ENCODE measurements at regions not wholly inside any gene's neighbourhood (a gene's known extent, or its start where the extent isn't known, plus 50 kb on each side); places are given as distances from the start of the nearest gene placed in this dataset.

DNA sequence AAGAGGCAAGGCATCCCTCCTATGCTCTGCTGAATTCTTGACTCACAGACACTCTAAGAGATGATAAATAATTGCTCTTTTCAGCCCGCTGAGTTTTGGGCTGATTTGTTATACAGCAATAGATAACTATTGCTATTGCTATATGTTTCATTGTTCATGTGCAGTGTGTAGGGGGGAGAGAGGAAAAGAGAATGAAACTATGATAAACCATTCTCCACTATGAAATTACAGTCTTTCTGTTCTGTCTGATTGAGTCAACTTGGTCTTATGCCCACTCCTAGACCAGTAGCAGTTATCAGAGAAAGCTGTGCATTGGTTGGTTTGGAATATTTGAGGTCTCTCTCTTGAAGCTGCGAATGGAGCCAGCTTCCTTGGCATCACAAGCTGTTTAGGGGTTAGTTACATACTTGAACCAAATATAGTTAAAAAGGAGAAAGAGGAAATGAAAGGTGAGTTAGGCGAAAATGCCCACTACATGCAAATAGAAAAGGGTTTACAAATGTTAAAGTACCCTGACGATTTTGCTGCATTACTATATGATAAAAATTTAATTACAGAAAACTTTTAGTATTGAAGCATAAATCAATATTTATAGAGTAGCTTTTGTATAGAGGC lies 136.3 kb upstream of the ACTBL2 start:
- ATAC-seq (ENCODE audit: low read depth in 2 of 2) (no peak), DNase-seq (no peak)
- no peak overlapping the region for H3K27ac Mint-ChIP-seq
- peaks cover 0 to 11% (median 3%) of the 10 kb centered on the region in 7 donors for H3K9me3 Mint-ChIP-seq
- no peaks in the 10 kb centered on the region for H3K36me3 Mint-ChIP-seq
- H3K4me1 Mint-ChIP-seq = no peaks in the 10 kb centered on the region
- H3K27me3 Mint-ChIP-seq = no peaks in the 10 kb centered on the region
- H3K4me3 Mint-ChIP-seq = no peak overlapping the region

- Mint-ChIP-seq H3K4me3 (no peak overlapping the region), H3K9me3 (peaks cover 0 to under 1% (median 0%) of the 10 kb centered on the region in 7 donors), H3K36me3 (no peaks in the 10 kb centered on the region), H3K4me1 (no peaks in the 10 kb centered on the region), H3K27ac (no peak overlapping the region), H3K27me3 (no peaks in the 10 kb centered on the region)
- DNase-seq = no peak
- no peak for ATAC-seq (ENCODE audit: low read depth in 2 of 2)
These were observed 131.1 kb upstream of the ACTBL2 start for GRCh38 chr5:57613741-57614140.

DNA sequence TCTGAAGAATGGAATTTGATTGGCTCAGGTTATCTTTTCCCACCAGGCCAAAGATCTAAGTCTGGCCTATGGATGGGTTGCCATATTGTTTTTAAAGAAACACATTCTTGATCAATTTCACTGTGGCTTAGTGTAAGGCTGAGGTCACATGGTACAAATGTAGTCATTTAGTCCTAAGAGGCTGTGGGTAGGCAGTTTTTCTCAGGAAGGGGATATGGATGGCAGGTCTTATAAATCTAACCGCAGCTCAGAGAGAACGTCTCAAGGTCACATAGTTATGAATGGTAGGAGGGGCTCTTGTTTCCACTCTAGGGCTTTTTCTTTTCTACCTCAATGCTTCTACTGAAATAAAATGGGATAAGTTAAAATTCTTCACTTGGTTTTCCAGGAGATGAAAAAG lies 128.6 kb upstream of the ACTBL2 start:
- H3K27me3 Mint-ChIP-seq = no peaks in the 10 kb centered on the region
- DNase-seq = no peak
- no peak overlapping the region for H3K27ac Mint-ChIP-seq
- no peaks in the 10 kb centered on the region for H3K36me3 Mint-ChIP-seq
- H3K4me1 Mint-ChIP-seq = no peaks in the 10 kb centered on the region
- no peak for ATAC-seq (ENCODE audit: low read depth in 2 of 2)
- H3K4me3 Mint-ChIP-seq = no peak overlapping the region
- peaks cover 0 to 6% (median 0%) of the 10 kb centered on the region in 7 donors for H3K9me3 Mint-ChIP-seq

DNA sequence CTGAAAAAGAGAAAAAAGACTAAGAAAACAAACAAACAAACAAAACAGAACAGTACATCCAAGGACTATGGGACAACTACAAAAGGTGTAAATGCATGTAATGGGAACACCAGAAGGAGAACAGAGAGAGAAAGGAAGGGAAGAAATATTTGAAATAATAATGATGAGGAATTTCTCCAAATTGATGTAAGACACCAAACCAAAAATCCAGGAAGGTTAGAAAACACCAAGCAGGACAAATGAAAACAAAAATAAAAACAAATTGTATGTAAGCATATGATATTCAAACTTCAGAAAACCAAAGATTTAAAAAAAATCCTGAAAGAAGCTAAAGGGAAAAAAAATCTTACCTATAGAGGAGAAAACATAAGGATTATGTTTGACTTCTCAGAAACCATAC lies 125.9 kb upstream of the ACTBL2 start:
- no peaks in the 10 kb centered on the region for H3K27me3 Mint-ChIP-seq
- no peak overlapping the region for H3K4me3 Mint-ChIP-seq
- DNase-seq (no peak), ATAC-seq (ENCODE audit: low read depth in 2 of 2) (no peak)
- H3K4me1 Mint-ChIP-seq = no peaks in the 10 kb centered on the region
- H3K27ac Mint-ChIP-seq = no peak overlapping the region
- H3K9me3 Mint-ChIP-seq = peaks cover 0 to 6% (median 0%) of the 10 kb centered on the region in 7 donors
- H3K36me3 Mint-ChIP-seq = no peaks in the 10 kb centered on the region

DNA sequence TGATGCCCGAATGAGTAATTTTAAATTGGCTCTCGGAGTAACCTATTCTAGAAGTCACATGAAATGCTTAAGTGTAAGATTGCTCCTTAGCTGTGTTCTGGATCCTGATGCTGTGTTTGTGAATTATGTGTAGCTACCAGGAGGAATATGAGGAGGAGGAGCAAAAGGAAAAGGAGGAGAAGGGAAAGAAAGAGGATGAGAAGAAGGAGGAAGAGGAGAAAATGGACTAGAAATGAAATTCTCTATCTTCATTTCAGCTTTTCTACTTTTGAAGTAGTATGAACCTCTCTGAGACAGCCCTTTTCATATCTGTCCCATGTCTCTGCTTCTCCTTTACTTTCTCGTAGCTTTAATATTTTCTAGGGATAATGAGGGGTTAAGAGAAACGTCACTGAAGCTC lies 119.4 kb upstream of the ACTBL2 start:
- Mint-ChIP-seq H3K9me3 (no peaks in the 10 kb centered on the region), H3K27ac (no peak overlapping the region), H3K4me1 (peaks cover 0 to 4% (median 0%) of the 10 kb centered on the region in 3 donors), H3K4me3 (no peak overlapping the region), H3K36me3 (no peaks in the 10 kb centered on the region), H3K27me3 (no peaks in the 10 kb centered on the region)
- ATAC-seq (ENCODE audit: low read depth in 2 of 2) (no peak), DNase-seq (no peak)

- DNase-seq (no peak), ATAC-seq (ENCODE audit: low read depth in 2 of 2) (no peak)
- H3K4me3 Mint-ChIP-seq = no peak overlapping the region
- H3K27me3 Mint-ChIP-seq = no peaks in the 10 kb centered on the region
- H3K36me3 Mint-ChIP-seq = no peaks in the 10 kb centered on the region
- H3K4me1 Mint-ChIP-seq = peaks cover 0 to 4% (median 0%) of the 10 kb centered on the region in 3 donors
- no peaks in the 10 kb centered on the region for H3K9me3 Mint-ChIP-seq
- H3K27ac Mint-ChIP-seq = no peak overlapping the region
These were observed 117.7 kb upstream of the ACTBL2 start for GRCh38 chr5:57600321-57600720.

GRCh38 chr5:57598756-57599155 lies 116.1 kb upstream of the ACTBL2 start:
- no peaks in the 10 kb centered on the region for H3K27me3 Mint-ChIP-seq
- H3K36me3 Mint-ChIP-seq = no peaks in the 10 kb centered on the region
- H3K4me1 Mint-ChIP-seq = peaks cover 0 to 4% (median 0%) of the 10 kb centered on the region in 3 donors
- no peak for DNase-seq
- H3K4me3 Mint-ChIP-seq = no peak overlapping the region
- H3K27ac Mint-ChIP-seq = no peak overlapping the region
- no peaks in the 10 kb centered on the region for H3K9me3 Mint-ChIP-seq
- ATAC-seq (ENCODE audit: low read depth in 2 of 2) = no peak

- ATAC-seq (ENCODE audit: low read depth in 2 of 2) = no peak
- H3K27me3 Mint-ChIP-seq = no peaks in the 10 kb centered on the region
- no peaks in the 10 kb centered on the region for H3K36me3 Mint-ChIP-seq
- H3K4me1 Mint-ChIP-seq = peaks cover 0 to 4% (median 0%) of the 10 kb centered on the region in 3 donors
- H3K4me3 Mint-ChIP-seq = no peak overlapping the region
- no peak for DNase-seq
- no peak overlapping the region for H3K27ac Mint-ChIP-seq
- no peaks in the 10 kb centered on the region for H3K9me3 Mint-ChIP-seq
These were observed 115.5 kb upstream of the ACTBL2 start for GRCh38 chr5:57598097-57598496.

- peaks cover 0 to 2% (median 0%) of the 10 kb centered on the region in 3 donors for H3K4me1 Mint-ChIP-seq
These were observed 112.9 kb upstream of the ACTBL2 start for GRCh38 chr5:57595523-57595991.

DNA sequence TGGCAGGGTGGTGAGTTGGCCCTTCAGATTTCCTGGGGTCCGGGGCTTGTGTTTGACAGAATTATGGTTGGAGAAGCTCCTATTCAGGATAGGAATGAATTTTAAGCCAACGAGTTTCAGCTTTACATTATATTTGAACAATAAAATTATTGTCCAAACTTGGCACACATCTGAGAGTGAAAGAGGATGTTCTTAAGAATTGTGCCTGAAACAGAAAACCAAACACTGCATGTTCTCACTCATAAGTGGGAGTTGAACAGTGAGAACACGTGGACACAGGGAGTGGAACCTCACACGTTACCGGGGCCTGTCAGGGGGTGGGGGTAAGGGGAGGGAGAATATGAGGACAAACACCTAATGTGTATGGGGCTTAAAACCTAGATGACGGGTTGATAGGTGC lies 111.8 kb upstream of the ACTBL2 start:
- Mint-ChIP-seq H3K27me3 (no peaks in the 10 kb centered on the region), H3K9me3 (no peaks in the 10 kb centered on the region), H3K36me3 (no peaks in the 10 kb centered on the region), H3K27ac (no peak overlapping the region), H3K4me1 (no peaks in the 10 kb centered on the region), H3K4me3 (no peak overlapping the region)
- no peak for DNase-seq
- no peak for ATAC-seq (ENCODE audit: low read depth in 2 of 2)

More at GRCh38 chr5:57595523-57595991, 112.9 kb upstream of the ACTBL2 start:
- Mint-ChIP-seq H3K4me3 (no peak overlapping the region), H3K27me3 (no peaks in the 10 kb centered on the region), H3K27ac (no peak overlapping the region), H3K9me3 (no peaks in the 10 kb centered on the region), H3K36me3 (no peaks in the 10 kb centered on the region)
- no peak for DNase-seq
- ATAC-seq (ENCODE audit: low read depth in 2 of 2) = no peak

DNA sequence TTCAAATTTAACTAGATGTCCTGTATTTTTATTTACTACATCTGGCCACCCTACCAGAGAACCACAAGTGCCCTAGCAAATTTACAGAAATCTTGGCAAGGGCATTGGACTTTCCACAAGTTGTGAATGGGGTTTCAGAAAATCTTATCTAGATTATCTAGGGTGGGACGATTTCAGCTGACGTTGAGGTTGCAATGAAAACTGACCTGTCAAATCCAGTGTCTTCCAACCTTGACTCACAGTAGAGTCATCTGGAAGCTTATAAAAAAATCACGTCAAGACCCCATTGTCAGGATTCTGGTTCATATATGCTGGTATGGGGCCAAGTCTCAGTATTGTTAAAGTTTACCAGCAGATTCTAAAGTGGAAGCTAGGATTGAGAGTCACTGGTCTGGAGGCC lies 109.6 kb upstream of the ACTBL2 start:
- Mint-ChIP-seq H3K36me3 (no peaks in the 10 kb centered on the region), H3K9me3 (peaks cover 0 to 6% (median 0%) of the 10 kb centered on the region in 7 donors), H3K4me3 (no peak overlapping the region), H3K4me1 (no peaks in the 10 kb centered on the region), H3K27ac (no peak overlapping the region), H3K27me3 (no peaks in the 10 kb centered on the region)
- no peak for ATAC-seq (ENCODE audit: low read depth in 2 of 2)
- no peak for DNase-seq

- H3K4me3 Mint-ChIP-seq = no peak overlapping the region
These were observed 104.0 kb upstream of the ACTBL2 start for GRCh38 chr5:57586649-57587048.

GRCh38 chr5:57582578-57583070 lies 100.0 kb upstream of the ACTBL2 start:
- Mint-ChIP-seq H3K27ac (no peak overlapping the region), H3K9me3 (peaks cover 0 to 27% (median 3%) of the 10 kb centered on the region in 7 donors), H3K4me3 (no peak overlapping the region), H3K4me1 (no peaks in the 10 kb centered on the region), H3K36me3 (no peaks in the 10 kb centered on the region), H3K27me3 (no peaks in the 10 kb centered on the region)
- DNase-seq (no peak), ATAC-seq (ENCODE audit: low read depth in 2 of 2) (no peak)

More at GRCh38 chr5:57586649-57587048, 104.0 kb upstream of the ACTBL2 start:
- DNase-seq (no peak), ATAC-seq (ENCODE audit: low read depth in 2 of 2) (no peak)
- no peak overlapping the region for H3K27ac Mint-ChIP-seq
- no peaks in the 10 kb centered on the region for H3K36me3 Mint-ChIP-seq
- H3K9me3 Mint-ChIP-seq = peaks cover 0 to 8% (median 3%) of the 10 kb centered on the region in 7 donors
- no peaks in the 10 kb centered on the region for H3K4me1 Mint-ChIP-seq
- no peaks in the 10 kb centered on the region for H3K27me3 Mint-ChIP-seq

DNA sequence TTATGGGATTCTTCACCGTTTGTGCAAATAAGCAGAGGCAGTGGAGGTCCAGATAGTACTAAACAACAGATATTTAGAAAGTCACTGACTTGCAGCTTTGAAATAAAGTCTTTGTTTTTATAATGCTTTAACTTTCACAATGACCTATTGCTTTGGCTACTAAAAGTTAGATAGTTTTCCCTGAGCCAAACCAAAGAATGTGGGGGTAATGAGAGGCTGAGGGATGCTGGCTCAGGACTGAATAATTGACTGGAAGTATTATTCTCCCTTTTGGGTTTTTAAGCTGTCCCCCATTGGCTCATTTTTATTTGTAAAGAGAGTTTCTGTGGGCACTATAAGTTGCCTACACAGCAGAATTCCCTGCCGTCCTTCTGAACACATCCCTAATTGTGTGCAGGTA lies 99.2 kb upstream of the ACTBL2 start:
- Mint-ChIP-seq H3K4me1 (no peaks in the 10 kb centered on the region), H3K9me3 (peaks cover 0 to 22% (median 3%) of the 10 kb centered on the region in 7 donors), H3K27me3 (no peaks in the 10 kb centered on the region), H3K27ac (no peak overlapping the region), H3K36me3 (no peaks in the 10 kb centered on the region), H3K4me3 (no peak overlapping the region)
- no peak for ATAC-seq (ENCODE audit: low read depth in 2 of 2)
- no peak for DNase-seq

All from naive B cell (primary cell).